HUES6 (cell line): ENCODE measurements at regions not wholly inside any gene's neighbourhood (a gene's known extent, or its start where the extent isn't known, plus 50 kb on each side); places are given as distances from the start of the nearest gene placed in this dataset.
"Not testable (repeated sequence)": the region's sequence is repeated elsewhere in the genome, so short reads cannot be mapped to it uniquely, and the experiment has no call there.

Experiments used
- H3K27ac ChIP-seq: 2 replicates; pipeline ENCODE4 v1.7.0; 2013; ENCODE audit warnings: low read depth, mild to moderate bottlenecking, low read length, inconsistent platforms
- H3K27me3 ChIP-seq: 2 replicates; pipeline ENCODE4 v1.6.1; 2013; ENCODE audit warnings: low read length; ENCODE audit not compliant: control insufficient read depth, insufficient read depth
- H3K36me3 ChIP-seq: 2 replicates; pipeline ENCODE4 v1.6.1; 2013; ENCODE audit warnings: low read length; ENCODE audit not compliant: control insufficient read depth, insufficient read depth
- H3K4me1 ChIP-seq: 2 replicates; pipeline ENCODE4 v1.6.1; 2013; ENCODE audit warnings: low read length; ENCODE audit not compliant: control insufficient read depth, insufficient read depth
- H3K4me3 ChIP-seq: 2 replicates; pipeline ENCODE4 v1.5.1; 2013; ENCODE audit warnings: low read depth, low read length
- H3K9ac ChIP-seq: one replicate; pipeline ENCODE4 v1.6.1; 2013; ENCODE audit warnings: mild to moderate bottlenecking, low read length
- H3K9me3 ChIP-seq: 2 replicates; pipeline ENCODE4 v1.6.1; 2013; ENCODE audit warnings: low read depth, low read length; ENCODE audit not compliant: control insufficient read depth, insufficient read depth

DNA sequence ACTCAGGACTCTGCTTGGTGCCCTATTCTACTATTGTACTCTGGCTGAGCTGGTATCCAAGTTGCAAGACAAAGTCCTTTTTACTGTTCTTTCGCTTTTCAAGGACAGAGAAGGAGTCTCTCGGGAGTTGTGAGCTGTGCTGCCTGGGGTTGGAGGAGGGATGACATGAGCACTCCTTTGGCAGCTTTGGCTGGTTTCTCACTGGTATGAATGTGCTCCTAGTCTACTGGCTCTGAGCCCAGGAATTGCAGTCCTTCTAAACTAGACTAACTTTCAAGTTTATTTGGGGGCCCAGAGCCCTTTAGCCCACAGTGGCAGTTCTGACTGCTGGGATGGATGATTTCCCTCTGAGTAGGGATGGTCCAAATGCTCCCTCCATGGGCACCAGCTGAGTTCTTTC is 997.1 kb downstream of the RAB28 start:
- Histone ChIP-seq H3K36me3 (no peaks in the 10 kb centered on the region), H3K27me3 (no peaks in the 10 kb centered on the region), H3K4me1 (no peaks in the 10 kb centered on the region), H3K9me3 (peaks cover 3% of the 10 kb centered on the region; the same call in 1 of the 2 replicates), H3K27ac (no peak overlapping the region), H3K9ac (no peak overlapping the region), H3K4me3 (no peak overlapping the region)

DNA sequence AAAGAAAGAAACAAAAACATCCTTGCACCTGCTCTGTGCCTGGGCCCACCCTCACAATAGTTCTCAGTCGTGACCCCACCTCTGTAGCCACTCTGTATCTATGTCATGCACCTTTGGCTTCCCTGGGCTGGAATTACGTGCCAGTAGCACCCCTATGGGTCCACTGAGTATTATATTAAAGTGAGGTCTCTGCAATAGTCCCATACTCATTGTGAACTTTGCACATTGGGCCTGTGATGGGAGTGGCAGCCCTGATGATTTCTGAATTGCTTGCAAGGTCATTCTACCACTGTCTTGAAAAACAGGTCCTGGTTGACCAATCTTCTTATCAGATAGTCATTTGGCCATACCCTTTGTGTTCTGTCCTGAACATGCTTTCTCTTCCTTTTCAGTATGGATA is 1012.1 kb downstream of the RAB28 start:
- Histone ChIP-seq H3K4me3 (no peak overlapping the region), H3K27me3 (no peaks in the 10 kb centered on the region), H3K36me3 (no peaks in the 10 kb centered on the region), H3K9me3 (no peaks in the 10 kb centered on the region), H3K9ac (no peak overlapping the region), H3K27ac (no peak overlapping the region), H3K4me1 (no peaks in the 10 kb centered on the region)

DNA sequence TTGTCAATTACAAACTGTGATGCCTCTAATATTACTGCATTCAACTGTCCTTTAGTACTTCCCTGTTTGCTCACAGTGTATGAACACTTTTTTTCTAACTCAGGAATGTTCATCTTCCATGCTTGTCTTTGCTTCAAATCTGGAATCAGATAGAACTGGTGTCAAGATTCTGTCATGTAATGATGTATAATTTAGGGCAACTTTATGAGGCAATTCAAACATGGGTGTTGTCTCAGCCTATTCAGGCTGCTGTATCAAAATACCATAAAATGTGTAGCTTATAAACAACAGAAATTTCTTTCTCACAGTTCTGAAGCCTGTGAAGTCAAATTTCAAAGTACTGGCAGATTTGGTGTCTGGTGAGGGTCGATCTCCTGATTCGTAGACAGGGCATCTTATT is 1012.9 kb downstream of the RAB28 start:
- no peaks in the 10 kb centered on the region for H3K9me3 ChIP-seq
- no peak overlapping the region for H3K4me3 ChIP-seq
- H3K27ac ChIP-seq, result no peak overlapping the region
- no peaks in the 10 kb centered on the region for H3K27me3 ChIP-seq
- H3K36me3 ChIP-seq, result no peaks in the 10 kb centered on the region
- H3K4me1 ChIP-seq, result no peaks in the 10 kb centered on the region
- no peak overlapping the region for H3K9ac ChIP-seq

DNA sequence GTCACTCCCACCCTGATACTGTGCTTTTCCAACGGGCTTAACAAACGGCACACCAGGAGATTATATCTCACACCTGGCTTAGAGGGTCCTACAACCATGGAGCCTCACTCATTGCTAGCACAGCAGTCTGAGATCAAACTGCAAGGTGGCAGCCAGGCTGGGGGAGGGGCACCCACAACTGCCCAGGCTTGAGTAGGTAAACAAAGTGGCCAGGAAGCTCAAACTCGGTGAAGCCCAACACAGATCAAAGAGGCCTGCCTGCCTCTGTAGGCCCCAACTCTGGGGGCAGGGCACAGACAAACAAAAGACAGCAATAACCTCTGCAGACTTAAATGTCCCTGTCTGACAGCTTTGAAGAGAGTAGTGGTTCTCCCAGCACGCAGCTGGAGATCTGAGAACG is 1022.6 kb downstream of the RAB28 start:
- H3K4me3 ChIP-seq, H3K27ac ChIP-seq, H3K9ac ChIP-seq, H3K27me3 ChIP-seq, H3K4me1 ChIP-seq, H3K36me3 ChIP-seq: not testable (repeated sequence)
- peaks cover 14% of the 10 kb centered on the region for H3K9me3 ChIP-seq

DNA sequence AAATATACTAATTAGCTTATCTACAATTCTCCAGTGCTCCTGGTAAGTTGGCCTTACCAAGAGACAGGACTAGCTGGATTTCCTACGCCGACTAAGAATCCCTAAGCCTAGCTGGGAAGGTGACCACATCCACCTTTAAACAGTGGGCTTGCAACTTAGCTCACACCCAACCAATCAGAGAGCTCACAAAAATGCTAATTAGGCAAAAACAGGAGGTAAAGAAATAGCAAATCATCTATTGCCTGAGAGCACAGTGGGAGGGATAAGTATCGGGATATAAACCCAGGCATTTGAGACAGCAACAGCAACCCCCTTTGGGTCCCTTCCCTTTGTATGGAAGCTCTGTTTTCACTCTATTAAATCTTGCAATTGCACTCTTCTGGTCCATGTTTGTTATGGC is 1025.0 kb downstream of the RAB28 start:
- no peak overlapping the region for H3K4me3 ChIP-seq
- H3K4me1 ChIP-seq, result no peaks in the 10 kb centered on the region
- H3K27ac ChIP-seq, result no peak overlapping the region
- H3K27me3 ChIP-seq, result no peaks in the 10 kb centered on the region
- H3K36me3 ChIP-seq, result no peaks in the 10 kb centered on the region
- peaks cover 14% of the 10 kb centered on the region for H3K9me3 ChIP-seq
- H3K9ac ChIP-seq, result no peak overlapping the region

DNA sequence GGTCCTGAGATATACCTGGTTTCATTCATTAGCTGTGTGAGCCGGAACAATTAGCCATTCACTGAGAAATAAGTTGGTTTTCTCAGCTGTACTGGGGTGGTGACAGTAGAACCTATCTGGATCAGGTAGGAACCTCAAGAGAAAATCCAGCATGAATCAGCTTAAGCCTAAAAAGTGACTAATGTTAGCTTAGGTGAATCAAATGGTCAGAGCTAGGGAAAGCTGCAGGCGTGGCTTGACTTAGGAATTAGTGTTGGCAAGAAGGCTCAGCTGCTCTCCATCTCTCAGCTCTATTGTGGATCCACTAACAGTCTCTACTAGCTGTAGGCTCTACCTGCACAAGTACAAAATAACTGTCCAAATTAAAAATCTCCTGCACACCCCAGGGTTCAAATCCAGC is 1025.5 kb downstream of the RAB28 start:
- Histone ChIP-seq H3K9me3 (peaks cover 14% of the 10 kb centered on the region), H3K4me3 (no peak overlapping the region), H3K36me3 (no peaks in the 10 kb centered on the region), H3K27ac (no peak overlapping the region), H3K27me3 (no peaks in the 10 kb centered on the region), H3K4me1 (no peaks in the 10 kb centered on the region), H3K9ac (no peak overlapping the region)

DNA sequence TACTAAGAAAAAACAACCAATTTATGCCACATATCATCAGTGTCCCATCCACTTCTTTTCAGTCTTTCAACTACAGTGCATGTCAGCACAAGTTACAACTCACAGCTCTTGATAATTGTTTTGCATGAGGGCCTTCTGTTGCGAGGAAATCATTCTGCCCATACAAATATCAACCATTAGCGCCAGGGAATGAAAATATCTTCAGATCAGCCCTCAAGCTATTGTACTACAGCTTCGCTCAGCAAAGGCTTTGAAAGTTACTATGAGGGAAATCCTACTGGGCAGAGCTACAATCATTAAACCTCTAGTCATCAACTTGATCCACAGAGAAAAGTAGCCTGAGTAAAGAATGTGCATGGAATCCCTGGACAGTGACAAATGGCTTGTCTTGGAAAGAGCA is 1023.6 kb upstream of the HS3ST1 start:
- H3K27me3 ChIP-seq, result no peaks in the 10 kb centered on the region
- no peaks in the 10 kb centered on the region for H3K4me1 ChIP-seq
- no peak overlapping the region for H3K9ac ChIP-seq
- H3K36me3 ChIP-seq, result no peaks in the 10 kb centered on the region
- peaks cover 11% of the 10 kb centered on the region for H3K9me3 ChIP-seq
- H3K27ac ChIP-seq, result no peak overlapping the region
- H3K4me3 ChIP-seq, result no peak overlapping the region

DNA sequence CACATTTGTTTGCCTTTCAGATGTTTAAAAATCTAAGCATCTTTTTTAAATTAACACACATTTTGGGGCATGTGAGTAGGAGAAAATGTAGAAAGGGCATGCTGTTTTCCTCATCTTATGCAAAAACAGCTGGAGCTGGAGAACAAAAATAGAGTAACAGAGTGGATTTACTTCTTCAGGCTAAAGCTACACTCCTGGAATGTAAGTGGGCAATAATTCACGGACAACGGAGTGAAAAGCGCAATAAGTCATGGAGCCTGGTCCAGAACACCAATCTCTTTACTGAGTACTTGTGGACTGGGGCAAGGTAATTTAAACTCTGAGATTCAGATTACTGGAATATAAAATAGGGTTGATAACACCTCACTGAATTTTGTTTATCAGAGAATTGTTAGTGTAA is 1018.8 kb upstream of the HS3ST1 start:
- H3K9me3 ChIP-seq, result peaks cover 11% of the 10 kb centered on the region
- H3K36me3 ChIP-seq, result no peaks in the 10 kb centered on the region
- no peak overlapping the region for H3K4me3 ChIP-seq
- H3K27me3 ChIP-seq, result no peaks in the 10 kb centered on the region
- H3K4me1 ChIP-seq, result no peaks in the 10 kb centered on the region
- no peak overlapping the region; the same call in 1 of the 2 replicates for H3K27ac ChIP-seq
- H3K9ac ChIP-seq, result no peak overlapping the region

DNA sequence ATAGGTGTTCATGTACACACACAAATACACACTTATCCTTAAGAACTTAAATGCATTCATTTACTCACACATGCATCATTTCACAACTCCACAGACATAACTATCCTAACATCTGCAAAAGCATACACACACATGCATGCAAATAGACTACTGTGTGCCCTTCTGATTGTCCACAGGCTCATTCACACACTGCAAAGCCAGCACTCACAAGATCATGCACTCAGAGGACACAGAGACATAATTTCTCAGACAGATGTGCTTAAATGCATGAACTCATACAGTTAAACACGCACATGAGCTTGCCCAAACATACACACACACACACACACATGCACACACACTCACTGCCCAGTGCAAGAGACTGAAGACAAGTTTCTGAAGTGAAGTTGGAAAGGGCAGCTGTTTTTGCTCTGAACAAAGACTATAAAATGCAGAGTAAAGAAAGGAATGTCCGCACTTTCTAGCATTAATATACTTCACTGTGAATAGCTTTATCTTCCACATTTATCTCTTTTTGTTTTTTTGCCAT is 1018.0 kb upstream of the HS3ST1 start:
- H3K9me3 ChIP-seq, result peaks cover 11% of the 10 kb centered on the region

DNA sequence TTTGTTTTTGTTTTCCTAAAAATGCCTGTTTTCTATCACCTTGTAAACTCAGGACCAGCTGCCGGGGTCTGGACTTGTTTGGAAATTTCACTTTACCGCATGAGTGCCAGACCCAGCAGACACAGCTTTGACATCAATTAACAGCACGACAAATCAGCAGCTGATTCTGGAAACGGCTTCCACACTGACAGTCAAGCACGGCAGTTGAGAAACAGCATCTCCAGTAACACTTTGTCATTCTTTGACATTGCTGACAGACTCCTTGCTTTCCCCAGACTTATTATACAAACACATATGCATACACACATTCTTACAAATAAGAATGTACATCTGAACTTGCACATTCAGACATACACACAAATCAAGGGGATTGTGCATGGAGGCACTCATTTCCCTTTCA is 1017.6 kb upstream of the HS3ST1 start:
- H3K9me3 ChIP-seq, result peaks cover 7% of the 10 kb centered on the region
- H3K27me3 ChIP-seq, result no peaks in the 10 kb centered on the region
- H3K4me3 ChIP-seq, result no peak overlapping the region
- no peak overlapping the region for H3K27ac ChIP-seq
- no peaks in the 10 kb centered on the region for H3K4me1 ChIP-seq
- no peaks in the 10 kb centered on the region for H3K36me3 ChIP-seq
- no peak overlapping the region for H3K9ac ChIP-seq

More for the DNA sequence above, 1018.0 kb upstream of the HS3ST1 start:
- no peak overlapping the region for H3K9ac ChIP-seq
- H3K27ac ChIP-seq, result no peak overlapping the region
- H3K27me3 ChIP-seq, result no peaks in the 10 kb centered on the region
- H3K36me3 ChIP-seq, result no peaks in the 10 kb centered on the region
- no peak overlapping the region for H3K4me3 ChIP-seq
- no peaks in the 10 kb centered on the region for H3K4me1 ChIP-seq

DNA sequence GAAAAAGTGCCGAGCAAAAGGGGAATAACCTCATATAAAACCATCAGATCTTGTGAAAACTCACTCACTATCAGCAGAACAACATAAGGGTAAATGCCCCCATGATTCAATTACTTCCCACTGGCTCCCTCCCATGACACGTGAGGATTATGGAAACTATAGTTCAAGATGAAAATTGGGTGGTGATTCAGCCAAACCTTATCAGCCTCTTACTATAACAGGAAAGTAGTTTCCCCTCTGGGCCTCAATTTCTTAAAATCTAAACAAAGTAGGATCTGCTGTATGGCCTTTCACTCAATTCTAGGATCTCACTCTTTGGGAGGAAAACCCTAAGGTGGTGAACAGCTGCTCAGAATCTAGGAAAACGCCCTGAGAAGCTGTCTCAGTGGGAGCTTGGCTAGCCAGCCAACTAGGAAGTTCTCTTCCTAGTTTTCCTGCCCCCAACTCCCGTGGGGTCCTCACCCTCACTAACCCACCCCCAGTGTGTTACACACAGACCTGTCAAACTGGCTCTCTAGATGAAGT is 1017.1 kb upstream of the HS3ST1 start:
- H3K9ac ChIP-seq, result no peak overlapping the region
- no peak overlapping the region for H3K4me3 ChIP-seq
- no peak overlapping the region for H3K27ac ChIP-seq
- no peaks in the 10 kb centered on the region for H3K4me1 ChIP-seq
- H3K9me3 ChIP-seq, result peaks cover 3% of the 10 kb centered on the region
- H3K27me3 ChIP-seq, result no peaks in the 10 kb centered on the region
- H3K36me3 ChIP-seq, result no peaks in the 10 kb centered on the region
